A673 (cell line): ENCODE measurements at regions not wholly inside any gene's neighbourhood (a gene's known extent, or its start where the extent isn't known, plus 50 kb on each side); places are given as distances from the start of the nearest gene placed in this dataset.

Source experiments
- BruUV-seq: library from RNA; stranded (reverse); fragments of 400-500 nt; replicated peaks from 2 replicates; lab custom pipeline; 2021; lab: Mats Ljungman, UMichigan
- CTCF ChIA-PET: fragments of 300-600 bp; sonication (Branson Sonifier 250); formaldehyde crosslinking; loops from one replicate; lab custom pipeline; 2022; ENCODE audit warnings: antibody characterized with exemption; lab: Charles Lee
- POLR2A ChIA-PET: fragments of 300-600 bp; sonication (Branson Sonifier 250); formaldehyde crosslinking; loops from one replicate; lab custom pipeline; 2022; ENCODE audit warnings: antibody characterized with exemption; ENCODE audit not compliant: low non-redundant PET; lab: Charles Lee
- DNase-seq: peaks from one replicate; pipeline ENCODE4 v3.0.0-alpha.2; 2015; ENCODE audit warnings: low spot score
- H3K27ac ChIP-seq: fragments of 200-600 bp; sonication (generic); 2 replicates; pipeline ENCODE4 v1.5.1; 2016; ENCODE audit warnings: mixed run types, low read depth, mild to moderate bottlenecking, mixed read lengths, antibody characterized with exemption, low read length; ENCODE audit not compliant: poor library complexity, severe bottlenecking
- H3K27me3 ChIP-seq: fragments of 200-600 bp; sonication (generic); replicated peaks from 2 replicates; pipeline ENCODE4 v1.6.1; 2017; ENCODE audit warnings: mixed run types, low read depth, mild to moderate bottlenecking, mixed read lengths, antibody characterized with exemption, low read length; ENCODE audit not compliant: insufficient read depth, poor library complexity
- H3K36me3 ChIP-seq: fragments of 200-600 bp; sonication (generic); 2 replicates; pipeline ENCODE4 v1.6.1; 2016; ENCODE audit warnings: mixed run types, mild to moderate bottlenecking, mixed read lengths, antibody characterized with exemption, low read length; ENCODE audit not compliant: insufficient read depth, poor library complexity, severe bottlenecking
- H3K4me1 ChIP-seq: fragments of 200-600 bp; sonication (generic); 2 replicates; pipeline ENCODE4 v1.6.1; 2017; ENCODE audit warnings: mixed run types, mild to moderate bottlenecking, mixed read lengths, antibody characterized with exemption, low read length; ENCODE audit not compliant: insufficient read depth, poor library complexity, severe bottlenecking
- H3K4me3 ChIP-seq: fragments of 200-600 bp; sonication (generic); 2 replicates; pipeline ENCODE4 v1.5.1; 2016; ENCODE audit warnings: low read depth, mixed run types, mild to moderate bottlenecking, mixed read lengths, low read length; ENCODE audit not compliant: poor library complexity, severe bottlenecking
- H3K9me3 ChIP-seq: fragments of 200-600 bp; sonication (generic); 2 replicates; pipeline ENCODE4 v1.6.1; 2016; ENCODE audit warnings: mixed run types, low read depth, mild to moderate bottlenecking, mixed read lengths, antibody characterized with exemption, low read length; ENCODE audit not compliant: poor library complexity, severe bottlenecking
- CTCF ChIP-seq: fragments of 300-800, 200-600 bp; sonication (generic); conservative IDR thresholded peaks from 2 replicates; pipeline ENCODE4 v1.5.1; 2017; ENCODE audit warnings: low read depth, mild to moderate bottlenecking, antibody characterized with exemption, low read length, moderate library complexity, mixed read lengths
- EZH2 ChIP-seq: fragments of 200-600 bp; sonication (generic); IDR thresholded peaks from 2 replicates; pipeline ENCODE4 v1.6.1; 2017; ENCODE audit warnings: borderline replicate concordance, low read depth, mild to moderate bottlenecking, mixed read lengths, antibody characterized with exemption, low read length; ENCODE audit not compliant: poor library complexity, severe bottlenecking
- intact Hi-C: fragments of 100-400 bp; cut with micrococcal nuclease; formaldehyde crosslinking; loops from one replicate; pipeline ENCODE4 v1.10.0; 2022; ENCODE audit not compliant: unreplicated experiment

- intact Hi-C loops, result no loop called here
- Histone ChIP-seq H3K4me3 (no peak overlapping the region), H3K27ac (no peak overlapping the region), H3K9me3 (no peaks in the 10 kb centered on the region), H3K36me3 (no peaks in the 10 kb centered on the region), H3K4me1 (no peaks in the 10 kb centered on the region), H3K27me3 (no peaks in the 10 kb centered on the region)
- no TSS peak for BruUV-seq
- ChIA-PET POLR2A (no interaction called here), CTCF (no interaction called here)
- no peak for DNase-seq
- no peak for TF ChIP-seq EZH2
- TF ChIP-seq CTCF, result no peak
Observed at GRCh38 chr4:119816473-119816872, 187.9 kb upstream of the PDE5A start.

GRCh38 chr4:119810001-119810400 lies 181.4 kb upstream of the PDE5A start:
- POLR2A ChIA-PET, result no interaction called here

GRCh38 chr4:119804404-119804803 lies 175.8 kb upstream of the PDE5A start:
- no peaks in the 10 kb centered on the region for H3K4me1 ChIP-seq
- no peaks in the 10 kb centered on the region for H3K9me3 ChIP-seq
- TF ChIP-seq CTCF, result no peak
- no peak for TF ChIP-seq EZH2
- ChIA-PET POLR2A (no interaction called here), CTCF (no interaction called here)
- H3K36me3 ChIP-seq, result no peaks in the 10 kb centered on the region
- DNase-seq, result no peak
- H3K27me3 ChIP-seq, result no peaks in the 10 kb centered on the region
- BruUV-seq, result no TSS peak
- intact Hi-C loops, result no loop called here
- no peak overlapping the region for H3K4me3 ChIP-seq
- H3K27ac ChIP-seq, result no peak overlapping the region

More at GRCh38 chr4:119810001-119810400, 181.4 kb upstream of the PDE5A start:
- H3K27ac ChIP-seq, result no peak overlapping the region
- H3K9me3 ChIP-seq, result no peaks in the 10 kb centered on the region
- DNase-seq, result no peak
- CTCF ChIA-PET, result no interaction called here
- TF ChIP-seq CTCF (no peak), EZH2 (no peak)
- intact Hi-C loops, result no loop called here
- no peaks in the 10 kb centered on the region for H3K36me3 ChIP-seq
- H3K4me1 ChIP-seq, result no peaks in the 10 kb centered on the region
- BruUV-seq, result no TSS peak
- no peaks in the 10 kb centered on the region for H3K27me3 ChIP-seq
- no peak overlapping the region for H3K4me3 ChIP-seq
